GM12878 (cell line): ENCODE measurements at regions not wholly inside any gene's neighbourhood (a gene's known extent, or its start where the extent isn't known, plus 50 kb on each side); places are given as distances from the start of the nearest gene placed in this dataset.

Experiments used
- CTCF ChIP-seq, 3 experiments: IDR thresholded peaks in 2 of 3; conservative IDR thresholded peaks in 1 of 3; 2 replicates each; pipeline ENCODE4 v1.5.1; 2011; ENCODE audit warnings: low read depth in 3 of 3, low read length in 3 of 3, mild to moderate bottlenecking in 3 of 3, control low read depth in 2 of 3, moderate library complexity in 2 of 3, inconsistent platforms in 1 of 3, mixed read lengths in 1 of 3; ENCODE audit not compliant: control insufficient read depth in 2 of 3, insufficient read depth in 1 of 3; ENCODE audit errors: extremely low read depth in 1 of 3
- FOXM1 ChIP-seq: IDR thresholded peaks from 2 replicates; pipeline ENCODE4 v1.6.1; 2012; ENCODE audit warnings: low read depth, mild to moderate bottlenecking, inconsistent platforms, low read length, moderate library complexity
- HDGF ChIP-seq: fragments of 450-650 bp; IDR thresholded peaks from 2 replicates; pipeline ENCODE4 v1.6.1; 2016; ENCODE audit warnings: antibody characterized with exemption
- NKRF ChIP-seq: fragments of 450-650 bp; conservative IDR thresholded peaks from 2 replicates; pipeline ENCODE4 v1.6.1; 2017; ENCODE audit warnings: mild to moderate bottlenecking, moderate library complexity
- SIN3A ChIP-seq: IDR thresholded peaks from 2 replicates; pipeline ENCODE4 v1.6.1; 2012; ENCODE audit warnings: low read depth, low read length, improper control_type of control experiment
- SPI1 ChIP-seq: IDR thresholded peaks from 2 replicates; pipeline ENCODE4 v1.6.1; 2011; ENCODE audit warnings: low read depth, mild to moderate bottlenecking, low read length, moderate library complexity, borderline replicate concordance; ENCODE audit not compliant: insufficient read depth
- USF2 ChIP-seq: IDR thresholded peaks from 2 replicates; pipeline ENCODE4 v1.6.1; 2011; ENCODE audit warnings: low read depth, low read length, improper control_type of control experiment, borderline replicate concordance

- no peak for TF ChIP-seq HDGF
- TF ChIP-seq NKRF, result no peak
- TF ChIP-seq SIN3A, result no peak
- TF ChIP-seq CTCF (IDR thresholded peaks at IDR 0.05 in 2 of 3, conservative IDR thresholded peaks at IDR 0.05 in 1 of 3; ENCODE audit: control insufficient read depth in 2 of 3, extremely low read depth in 1 of 3, insufficient read depth in 1 of 3, low read depth in 3 of 3, low read length in 3 of 3), result no peak
- TF ChIP-seq SPI1, result no peak
- no peak for TF ChIP-seq USF2
- TF ChIP-seq FOXM1, result no peak
Observed at GRCh38 chr12:107443320-107444090, 242.1 kb upstream of the PWP1 start.
